HG03108 (cell line): ENCODE measurements at regions not wholly inside any gene's neighbourhood (a gene's known extent, or its start where the extent isn't known, plus 50 kb on each side); places are given as distances from the start of the nearest gene placed in this dataset.
A peak's percentile ranks its signal among the peaks of the same experiment; 100 is the strongest.

ENCODE experiments used
- ATAC-seq: cut with Tn5 transposase; IDR thresholded peaks from one replicate; pipeline ENCODE4 v1.9.1; 2021; ENCODE audit warnings: moderate library complexity; ENCODE audit not compliant: unreplicated experiment

GRCh38 chr3:177753451-177754155 is 556.3 kb upstream of the TBL1XR1 start:
- no peak for ATAC-seq

GRCh38 chr3:177754508-177754921 is 557.2 kb upstream of the TBL1XR1 start:
- no peak for ATAC-seq

- ATAC-seq = no peak
Observed at GRCh38 chr3:177758126-177758525, 560.8 kb upstream of the TBL1XR1 start.

- no peak for ATAC-seq
Observed at GRCh38 chr3:177760803-177761202, 563.5 kb upstream of the TBL1XR1 start.

GRCh38 chr3:177764377-177764912 is 567.2 kb upstream of the TBL1XR1 start:
- no peak for ATAC-seq

- no peak for ATAC-seq
Observed at GRCh38 chr3:177764933-177765332, 567.7 kb upstream of the TBL1XR1 start.

GRCh38 chr3:177770383-177771230 is 573.3 kb upstream of the TBL1XR1 start:
- ATAC-seq = no peak

GRCh38 chr3:177771780-177772179 is 574.5 kb upstream of the TBL1XR1 start:
- ATAC-seq = no peak

- no peak for ATAC-seq
Observed at GRCh38 chr3:177772908-177773557, 575.8 kb upstream of the TBL1XR1 start.

GRCh38 chr3:177773717-177774116 is 576.4 kb upstream of the TBL1XR1 start:
- no peak for ATAC-seq

- ATAC-seq = no peak
Observed at GRCh38 chr3:177776661-177777101, 579.4 kb upstream of the TBL1XR1 start.

- ATAC-seq = peak; percentile 81
Observed at GRCh38 chr3:177777699-177778098, 580.4 kb upstream of the TBL1XR1 start.

GRCh38 chr3:177778633-177779032 is 581.4 kb upstream of the TBL1XR1 start:
- ATAC-seq = no peak

GRCh38 chr3:177781686-177782161 is 584.4 kb upstream of the TBL1XR1 start:
- no peak for ATAC-seq

GRCh38 chr3:177783338-177783737 is 586.1 kb upstream of the TBL1XR1 start:
- no peak for ATAC-seq

- ATAC-seq = no peak
Observed at GRCh38 chr3:177783767-177784166, 586.5 kb upstream of the TBL1XR1 start.

GRCh38 chr3:177787279-177788041 is 590.2 kb upstream of the TBL1XR1 start:
- ATAC-seq = peak; percentile 56

- ATAC-seq = no peak
Observed at GRCh38 chr3:177789500-177789899, 592.2 kb upstream of the TBL1XR1 start.

- no peak for ATAC-seq
Observed at GRCh38 chr3:177792311-177793030, 595.2 kb upstream of the TBL1XR1 start.

GRCh38 chr3:177793451-177793850 is 596.2 kb upstream of the TBL1XR1 start:
- no peak for ATAC-seq
